Upper lobe of left lung (tissue), 4 donors: ENCODE measurements at regions not wholly inside any gene's neighbourhood (a gene's known extent, or its start where the extent isn't known, plus 50 kb on each side); places are given as distances from the start of the nearest gene placed in this dataset.

Source experiments
- CTCF ChIP-seq, 6 experiments: fragments of 450-650 bp in 4 of 6; fragments of 200-600 bp in 2 of 6; sonication (generic) in 2 of 6; IDR thresholded peaks; one replicate each; pipeline ENCODE4 v1.5.1; 2016 to 2019; ENCODE audit warnings: antibody characterized with exemption in 6 of 6
- POLR2A ChIP-seq, 4 donors: fragments of 450-650 bp; IDR thresholded peaks; one replicate each; pipeline ENCODE4 v1.5.1; 2016 to 2017; ENCODE audit warnings: antibody characterized with exemption in 4 of 4, mild to moderate bottlenecking in 2 of 4

- no peak for TF ChIP-seq CTCF (IDR thresholded peaks at IDR 0.05)
- no peak for TF ChIP-seq POLR2A (IDR thresholded peaks at IDR 0.05)
Measured at GRCh38 chrX:42546800-42547199, 231.2 kb downstream of the PPP1R2C start.
